ENCODE measurements at regions not wholly inside any gene's neighbourhood (a gene's known extent, or its start where the extent isn't known, plus 50 kb on each side); places are given as distances from the start of the nearest gene placed in this dataset.

DNA sequence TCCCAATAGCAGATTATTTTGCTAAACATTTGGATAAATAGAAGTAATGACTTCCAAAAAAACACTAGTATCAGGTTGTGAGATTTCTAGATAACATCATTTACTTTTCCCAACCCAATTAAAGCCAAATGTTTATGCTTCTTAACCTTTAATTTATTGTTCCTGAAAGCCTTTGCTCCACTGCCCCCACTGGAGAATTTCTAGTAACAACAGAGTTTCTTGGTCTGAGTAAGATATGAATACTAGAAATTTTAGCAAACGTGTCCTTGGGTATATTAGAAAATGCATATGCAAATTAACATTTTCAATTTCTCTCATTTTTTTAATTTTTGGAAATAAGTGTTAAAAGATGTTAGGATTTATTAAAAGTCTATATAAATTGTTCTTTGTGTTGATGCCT, 958.0 kb upstream of the PHF14 start:
- no peak for TF ChIP-seq ZNF23 (tag by site-specific recombination; IDR thresholded peaks at IDR 0.05; ENCODE audit: borderline replicate concordance)
- TF ChIP-seq ZNF266 (tag by site-specific recombination; IDR thresholded peaks at IDR 0.05; ENCODE audit: low read depth), result no peak
- TF ChIP-seq, protein P1, sequence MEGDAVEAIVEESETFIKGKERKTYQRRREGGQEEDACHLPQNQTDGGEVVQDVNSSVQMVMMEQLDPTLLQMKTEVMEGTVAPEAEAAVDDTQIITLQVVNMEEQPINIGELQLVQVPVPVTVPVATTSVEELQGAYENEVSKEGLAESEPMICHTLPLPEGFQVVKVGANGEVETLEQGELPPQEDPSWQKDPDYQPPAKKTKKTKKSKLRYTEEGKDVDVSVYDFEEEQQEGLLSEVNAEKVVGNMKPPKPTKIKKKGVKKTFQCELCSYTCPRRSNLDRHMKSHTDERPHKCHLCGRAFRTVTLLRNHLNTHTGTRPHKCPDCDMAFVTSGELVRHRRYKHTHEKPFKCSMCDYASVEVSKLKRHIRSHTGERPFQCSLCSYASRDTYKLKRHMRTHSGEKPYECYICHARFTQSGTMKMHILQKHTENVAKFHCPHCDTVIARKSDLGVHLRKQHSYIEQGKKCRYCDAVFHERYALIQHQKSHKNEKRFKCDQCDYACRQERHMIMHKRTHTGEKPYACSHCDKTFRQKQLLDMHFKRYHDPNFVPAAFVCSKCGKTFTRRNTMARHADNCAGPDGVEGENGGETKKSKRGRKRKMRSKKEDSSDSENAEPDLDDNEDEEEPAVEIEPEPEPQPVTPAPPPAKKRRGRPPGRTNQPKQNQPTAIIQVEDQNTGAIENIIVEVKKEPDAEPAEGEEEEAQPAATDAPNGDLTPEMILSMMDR (tag by site-specific recombination; IDR thresholded peaks at IDR 0.05), result no peak

All from HEK293 (cell line).